CD14-positive monocyte (primary cell): ENCODE measurements at regions not wholly inside any gene's neighbourhood (a gene's known extent, or its start where the extent isn't known, plus 50 kb on each side); places are given as distances from the start of the nearest gene placed in this dataset.

Source experiments
- DNase-seq, 3 donors: peaks; one replicate each; pipeline ENCODE4 v3.0.0-alpha.2; 2011 to 2022
- H2AFZ ChIP-seq: 2 replicates; pipeline ENCODE4 v1.6.0; 2012; ENCODE audit warnings: mild to moderate bottlenecking, low read depth, low read length, inconsistent platforms; ENCODE audit not compliant: insufficient read depth, poor library complexity, severe bottlenecking
- H3K27ac ChIP-seq, 2 donors: 1 replicate in 1 of 2; 2 replicates in 1 of 2; pipeline ENCODE4 v1.5.1; 2012 to 2013; ENCODE audit warnings: low read length in 2 of 2, control low read depth in 1 of 2, inconsistent platforms in 1 of 2, low read depth in 1 of 2, mild to moderate bottlenecking in 1 of 2
- H3K27me3 ChIP-seq, 2 donors: one replicate each; pipeline versions ENCODE4 v1.6.0 to v1.6.1; 2011 to 2013; ENCODE audit warnings: low read length in 2 of 2; ENCODE audit not compliant: control insufficient read depth in 2 of 2, insufficient read depth in 2 of 2
- H3K36me3 ChIP-seq, 2 donors: replicated peaks in 1 of 2; 1 replicate in 1 of 2; 2 replicates in 1 of 2; pipeline versions ENCODE4 v1.5.1 to v1.6.1; 2012 to 2013; ENCODE audit warnings: low read length in 2 of 2, control low read depth in 1 of 2, inconsistent platforms in 1 of 2, mild to moderate bottlenecking in 1 of 2; ENCODE audit not compliant: insufficient read depth in 2 of 2, control insufficient read depth in 1 of 2
- H3K4me1 ChIP-seq, 2 donors: 1 replicate in 1 of 2; 2 replicates in 1 of 2; pipeline versions ENCODE4 v1.5.1 to v1.6.1; 2012 to 2013; ENCODE audit warnings: low read length in 2 of 2, control low read depth in 1 of 2, inconsistent platforms in 1 of 2, mild to moderate bottlenecking in 1 of 2, moderate library complexity in 1 of 2; ENCODE audit not compliant: insufficient read depth in 2 of 2, control insufficient read depth in 1 of 2
- H3K4me2 ChIP-seq: replicated peaks from 2 replicates; pipeline ENCODE3; 2012; ENCODE audit warnings: low read length, moderate library complexity, mild to moderate bottlenecking; ENCODE audit not compliant: poor library complexity, severe bottlenecking; ENCODE audit errors: extremely low read depth
- H3K4me3 ChIP-seq, 3 experiments: fragments of 200-600 bp in 1 of 3; sonication (generic) in 1 of 3; replicated peaks in 1 of 3; 1 replicate in 2 of 3; 2 replicates in 1 of 3; pipeline ENCODE4 v1.5.1; 2011 to 2013; ENCODE audit warnings: low read length in 3 of 3, mild to moderate bottlenecking in 3 of 3, control low read depth in 2 of 3, low read depth in 2 of 3, inconsistent platforms in 1 of 3, moderate library complexity in 1 of 3
- H3K79me2 ChIP-seq: 2 replicates; pipeline ENCODE4 v1.6.0; 2012; ENCODE audit warnings: mild to moderate bottlenecking, control low read depth, inconsistent platforms, low read length, moderate library complexity; ENCODE audit not compliant: insufficient read depth
- H3K9ac ChIP-seq: 2 replicates; pipeline ENCODE4 v1.6.0; 2017; ENCODE audit warnings: low read length, mild to moderate bottlenecking; ENCODE audit not compliant: insufficient read depth, poor library complexity, severe bottlenecking
- H3K9me3 ChIP-seq, 2 donors: replicated peaks in 1 of 2; 1 replicate in 1 of 2; 2 replicates in 1 of 2; pipeline versions ENCODE4 v1.5.1 to v1.6.1; 2012 to 2013; ENCODE audit warnings: low read length in 2 of 2, control low read depth in 1 of 2; ENCODE audit not compliant: control insufficient read depth in 1 of 2, insufficient read depth in 1 of 2
- H4K20me1 ChIP-seq: 2 replicates; pipeline ENCODE4 v1.6.0; 2012; ENCODE audit warnings: mild to moderate bottlenecking, low read length, control low read depth, moderate library complexity; ENCODE audit not compliant: insufficient read depth
- H3K27ac Mint-ChIP-seq, 7 donors: one replicate each; pipeline ENCODE4 v1.8.0; 2020; ENCODE audit warnings: mild to moderate bottlenecking in 7 of 7, mixed read lengths in 7 of 7, moderate library complexity in 6 of 7, inconsistent platforms in 2 of 7
- H3K27me3 Mint-ChIP-seq, 3 donors: one replicate each; pipeline ENCODE4 v1.8.0; 2021 to 2022; ENCODE audit warnings: low read depth in 3 of 3, mild to moderate bottlenecking in 3 of 3, mixed read lengths in 3 of 3, moderate library complexity in 3 of 3, inconsistent platforms in 1 of 3
- H3K36me3 Mint-ChIP-seq, 2 donors: one replicate each; pipeline ENCODE4 v1.8.0; 2020; ENCODE audit warnings: mixed read lengths in 2 of 2, inconsistent platforms in 1 of 2, mild to moderate bottlenecking in 1 of 2
- H3K4me1 Mint-ChIP-seq: one replicate; pipeline ENCODE4 v1.8.0; 2020; ENCODE audit warnings: mild to moderate bottlenecking, mixed read lengths
- H3K4me3 Mint-ChIP-seq, 2 donors: one replicate each; pipeline ENCODE4 v1.8.0; 2020; ENCODE audit warnings: mild to moderate bottlenecking in 2 of 2, mixed read lengths in 2 of 2, moderate library complexity in 1 of 2
- H3K9me3 Mint-ChIP-seq, 7 donors: one replicate each; pipeline ENCODE4 v1.8.0; 2020 to 2022; ENCODE audit warnings: mixed read lengths in 7 of 7, mild to moderate bottlenecking in 6 of 7, moderate library complexity in 6 of 7, inconsistent platforms in 2 of 7
- WGBS: methylation state at CpG from one replicate; pipeline ENCODE4 v1.1.5; 2013; ENCODE audit warnings: missing lambda C conversion rate; ENCODE audit not compliant: insufficient coverage; 5-methylcytosine and 5-hydroxymethylcytosine counted together
- intact Hi-C, 2 donors: fragments of 100-400 bp; cut with micrococcal nuclease; formaldehyde crosslinking; loops; one replicate each; pipeline versions ENCODE4 v1.15.0 to v1.15.1; 2023
- TF ChIP-seq, protein P1 (sequence below): fragments of 200-600 bp; IDR thresholded peaks from one replicate; pipeline ENCODE4 v1.8.0; 2022; ENCODE audit warnings: antibody characterized with exemption, mild to moderate bottlenecking

- no peaks in the 10 kb centered on the region for H3K27me3 ChIP-seq
- H3K27me3 Mint-ChIP-seq: peaks cover 0 to 1% (median 1%) of the 10 kb centered on the region in 3 donors
- peaks cover 0 to 4% of the 10 kb centered on the region in 2 donors for H3K9me3 ChIP-seq
- no peak overlapping the region for H2AFZ ChIP-seq
- no peaks in the 10 kb centered on the region for H3K36me3 ChIP-seq
- TF ChIP-seq, protein P1, sequence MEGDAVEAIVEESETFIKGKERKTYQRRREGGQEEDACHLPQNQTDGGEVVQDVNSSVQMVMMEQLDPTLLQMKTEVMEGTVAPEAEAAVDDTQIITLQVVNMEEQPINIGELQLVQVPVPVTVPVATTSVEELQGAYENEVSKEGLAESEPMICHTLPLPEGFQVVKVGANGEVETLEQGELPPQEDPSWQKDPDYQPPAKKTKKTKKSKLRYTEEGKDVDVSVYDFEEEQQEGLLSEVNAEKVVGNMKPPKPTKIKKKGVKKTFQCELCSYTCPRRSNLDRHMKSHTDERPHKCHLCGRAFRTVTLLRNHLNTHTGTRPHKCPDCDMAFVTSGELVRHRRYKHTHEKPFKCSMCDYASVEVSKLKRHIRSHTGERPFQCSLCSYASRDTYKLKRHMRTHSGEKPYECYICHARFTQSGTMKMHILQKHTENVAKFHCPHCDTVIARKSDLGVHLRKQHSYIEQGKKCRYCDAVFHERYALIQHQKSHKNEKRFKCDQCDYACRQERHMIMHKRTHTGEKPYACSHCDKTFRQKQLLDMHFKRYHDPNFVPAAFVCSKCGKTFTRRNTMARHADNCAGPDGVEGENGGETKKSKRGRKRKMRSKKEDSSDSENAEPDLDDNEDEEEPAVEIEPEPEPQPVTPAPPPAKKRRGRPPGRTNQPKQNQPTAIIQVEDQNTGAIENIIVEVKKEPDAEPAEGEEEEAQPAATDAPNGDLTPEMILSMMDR: no peak
- no peak overlapping the region for H3K4me3 ChIP-seq
- 82% methylated on average over 3 of the region's 7 CpGs for WGBS
- no peak overlapping the region for H3K27ac ChIP-seq
- no peak for DNase-seq
- H3K4me1 Mint-ChIP-seq: no peaks in the 10 kb centered on the region
- H4K20me1 ChIP-seq: no peaks in the 10 kb centered on the region
- intact Hi-C loops: no loop called here
- H3K4me3 Mint-ChIP-seq: no peak overlapping the region
- no peak overlapping the region for H3K9ac ChIP-seq
- H3K4me1 ChIP-seq: no peaks in the 10 kb centered on the region
- no peak overlapping the region for H3K27ac Mint-ChIP-seq
- no peaks in the 10 kb centered on the region for H3K79me2 ChIP-seq
- H3K36me3 Mint-ChIP-seq: no peaks in the 10 kb centered on the region
- H3K4me2 ChIP-seq: no peak overlapping the region
- peaks cover 0 to 5% (median under 1%) of the 10 kb centered on the region in 7 donors for H3K9me3 Mint-ChIP-seq
Observed at GRCh38 chr12:127599436-127599835, 667.5 kb upstream of the TMEM132C start.

DNA sequence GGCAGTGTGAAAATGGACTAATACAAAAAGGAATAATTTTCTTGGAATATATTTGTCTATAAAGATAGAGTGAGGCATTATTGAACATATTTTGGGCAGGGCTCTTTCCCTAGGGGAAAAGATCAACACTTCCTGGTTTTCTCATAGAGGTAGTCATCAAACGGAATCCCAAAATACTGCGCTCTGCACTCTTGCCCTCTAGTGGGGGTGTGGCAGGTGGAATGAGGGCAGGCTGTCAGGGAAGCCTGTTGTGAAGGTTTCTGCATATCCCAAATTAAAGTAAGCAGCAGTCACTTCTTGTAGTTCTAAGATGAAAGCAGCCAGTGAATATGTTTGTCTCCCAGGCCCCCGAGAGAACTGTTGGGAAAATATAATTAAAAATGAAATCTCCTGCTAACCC lies 666.8 kb upstream of the TMEM132C start:
- Histone ChIP-seq H3K27ac (no peak overlapping the region), H3K9ac (no peak overlapping the region), H4K20me1 (no peaks in the 10 kb centered on the region), H3K79me2 (no peaks in the 10 kb centered on the region), H3K9me3 (peaks cover 0 to 2% of the 10 kb centered on the region in 2 donors), H3K27me3 (no peaks in the 10 kb centered on the region), H3K4me3 (no peak overlapping the region), H3K4me1 (no peaks in the 10 kb centered on the region), H3K36me3 (no peaks in the 10 kb centered on the region), H2AFZ (no peak overlapping the region), H3K4me2 (no peak overlapping the region)
- Mint-ChIP-seq H3K9me3 (peaks cover 0 to 5% (median 2%) of the 10 kb centered on the region in 7 donors), H3K4me3 (no peak overlapping the region), H3K36me3 (no peaks in the 10 kb centered on the region), H3K27ac (no peak overlapping the region), H3K4me1 (no peaks in the 10 kb centered on the region), H3K27me3 (peaks cover 0 to 1% (median 1%) of the 10 kb centered on the region in 3 donors)
- no peak for DNase-seq
- intact Hi-C loops: no loop called here
- TF ChIP-seq, protein P1: no peak
- 67% methylated on average over 2 of the region's 3 CpGs for WGBS
